GM12892 (cell line): ENCODE measurements at regions not wholly inside any gene's neighbourhood (a gene's known extent, or its start where the extent isn't known, plus 50 kb on each side); places are given as distances from the start of the nearest gene placed in this dataset.

Experiments used
- POLR2A ChIP-seq: IDR thresholded peaks from 2 replicates; pipeline ENCODE4 v1.6.1; 2011; ENCODE audit warnings: low read depth, low read length, control low read depth
- POLR2AphosphoS5 ChIP-seq: IDR thresholded peaks from 2 replicates; pipeline ENCODE4 v1.6.1; 2011; ENCODE audit warnings: low read depth, low read length, control low read depth
- TAF1 ChIP-seq: IDR thresholded peaks from 2 replicates; pipeline ENCODE4 v1.6.1; 2011; ENCODE audit warnings: low read depth, mild to moderate bottlenecking, control low read depth, low read length, borderline replicate concordance

DNA sequence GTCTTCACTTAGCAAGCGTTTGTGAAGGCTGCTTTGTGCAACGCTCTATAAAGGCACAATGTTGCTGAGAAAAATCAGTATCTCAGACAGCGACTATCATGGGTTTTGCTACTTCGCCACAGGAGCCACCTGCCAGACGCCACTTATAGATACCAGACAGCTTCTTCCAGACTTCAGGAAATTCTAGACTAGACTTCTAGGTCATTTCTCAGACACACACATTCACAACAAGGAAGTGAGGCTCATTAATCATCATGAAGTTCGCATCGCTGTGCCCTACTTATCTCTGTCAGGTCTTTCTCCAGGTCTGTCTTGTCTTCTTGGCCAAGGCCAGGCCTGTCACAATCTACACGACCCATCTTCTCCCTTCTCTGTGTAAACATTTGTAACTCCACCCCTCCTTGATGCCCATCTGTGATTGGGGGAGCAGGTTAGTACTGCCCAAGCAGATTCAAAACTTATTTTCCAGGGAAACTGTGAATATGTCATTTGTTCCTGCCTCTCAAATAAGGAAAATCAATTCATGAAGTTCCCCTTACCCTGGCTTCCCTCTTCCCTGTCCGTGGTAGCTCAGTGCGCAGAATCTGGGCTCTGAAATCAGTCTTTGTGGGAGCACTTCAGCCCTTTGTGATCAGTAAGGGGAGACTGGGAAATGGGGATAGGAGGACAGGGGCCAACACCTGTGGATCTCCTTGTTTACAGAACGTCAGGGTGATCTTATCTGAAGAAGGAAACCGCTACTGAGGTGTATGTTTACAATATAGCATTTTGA, 115.5 kb downstream of the TNFAIP3 start:
- TF ChIP-seq POLR2A (no peak), TAF1 (no peak), POLR2AphosphoS5 (no peak)
